ENCODE measurements at regions not wholly inside any gene's neighbourhood (a gene's known extent, or its start where the extent isn't known, plus 50 kb on each side); places are given as distances from the start of the nearest gene placed in this dataset.

- no peaks in the 10 kb centered on the region for H3K36me3 ChIP-seq
- WGBS, 2 donors: 77 to 85% methylated on average over 2 to 5 of the region's 6 CpGs
These were observed 91.1 kb upstream of the PRSS58 start for GRCh38 chr7:142348921-142349405.

GRCh38 chr7:142348100-142348499 is 90.2 kb upstream of the PRSS58 start:
- 62 to 83% methylated on average over 3 of the region's 3 CpGs for WGBS, 2 donors
- Histone ChIP-seq H3K9me3 (no peaks in the 10 kb centered on the region), H3K27ac (no peak overlapping the region), H3K4me1 (no peaks in the 10 kb centered on the region), H3K27me3 (no peaks in the 10 kb centered on the region), H3K36me3 (no peaks in the 10 kb centered on the region), H3K4me3 (no peak overlapping the region)
- DNase-seq (no peak), ATAC-seq (ENCODE audit: low FRiP score in 2 of 2) (no peak)
- TF ChIP-seq POLR2A (IDR thresholded peaks at IDR 0.05) (no peak), POLR2AphosphoS5 (IDR thresholded peaks at IDR 0.05) (no peak)

More at GRCh38 chr7:142348921-142349405, 91.1 kb upstream of the PRSS58 start:
- no peak for ATAC-seq (ENCODE audit: low FRiP score in 2 of 2)
- no peak for DNase-seq
- Histone ChIP-seq H3K4me3 (no peak overlapping the region), H3K9me3 (no peaks in the 10 kb centered on the region), H3K27ac (no peak overlapping the region), H3K27me3 (no peaks in the 10 kb centered on the region), H3K4me1 (no peaks in the 10 kb centered on the region)
- TF ChIP-seq POLR2AphosphoS5 (IDR thresholded peaks at IDR 0.05) (no peak), EP300 (IDR thresholded peaks at IDR 0.05) (no peak), POLR2A (IDR thresholded peaks at IDR 0.05) (no peak), CTCF (IDR thresholded peaks at IDR 0.05) (no peak)

GRCh38 chr7:142347091-142347490 is 89.2 kb upstream of the PRSS58 start:
- 60 to 82% methylated on average over 3 of the region's 3 CpGs for WGBS, 2 donors
- Histone ChIP-seq H3K4me3 (no peak overlapping the region), H3K9me3 (no peaks in the 10 kb centered on the region), H3K27me3 (no peaks in the 10 kb centered on the region), H3K36me3 (no peaks in the 10 kb centered on the region), H3K4me1 (no peaks in the 10 kb centered on the region), H3K27ac (no peak overlapping the region)
- no peak for DNase-seq
- no peak for ATAC-seq (ENCODE audit: low FRiP score in 2 of 2)
- TF ChIP-seq POLR2A (IDR thresholded peaks at IDR 0.05): no peak
- no peak for TF ChIP-seq POLR2AphosphoS5 (IDR thresholded peaks at IDR 0.05)
- no peak for TF ChIP-seq CTCF (IDR thresholded peaks at IDR 0.05)
- no peak for TF ChIP-seq EP300 (IDR thresholded peaks at IDR 0.05)

- no peaks in the 10 kb centered on the region for H3K9me3 ChIP-seq
- no peaks in the 10 kb centered on the region for H3K27me3 ChIP-seq
- DNase-seq: no peak
- no peak overlapping the region for H3K27ac ChIP-seq
- TF ChIP-seq EP300 (IDR thresholded peaks at IDR 0.05) (no peak), POLR2A (IDR thresholded peaks at IDR 0.05) (no peak), CTCF (IDR thresholded peaks at IDR 0.05) (no peak), POLR2AphosphoS5 (IDR thresholded peaks at IDR 0.05) (no peak)
- H3K4me1 ChIP-seq: no peaks in the 10 kb centered on the region
- no peaks in the 10 kb centered on the region for H3K36me3 ChIP-seq
- 35 to 48% methylated on average over 3 to 5 of the region's 5 CpGs for WGBS, 2 donors
- no peak for ATAC-seq (ENCODE audit: low FRiP score in 2 of 2)
- no peak overlapping the region for H3K4me3 ChIP-seq
These were observed 88.0 kb upstream of the PRSS58 start for GRCh38 chr7:142345811-142346210.

GRCh38 chr7:142338633-142339501 is 81.0 kb upstream of the PRSS58 start:
- no peak overlapping the region for H3K4me3 ChIP-seq
- no peaks in the 10 kb centered on the region for H3K36me3 ChIP-seq
- H3K27ac ChIP-seq: no peak overlapping the region
- TF ChIP-seq POLR2AphosphoS5 (IDR thresholded peaks at IDR 0.05) (no peak), POLR2A (IDR thresholded peaks at IDR 0.05) (no peak), EP300 (IDR thresholded peaks at IDR 0.05) (no peak), CTCF (IDR thresholded peaks at IDR 0.05) (no peak)
- ATAC-seq (ENCODE audit: low FRiP score in 2 of 2): no peak
- H3K27me3 ChIP-seq: no peaks in the 10 kb centered on the region
- H3K4me1 ChIP-seq: no peaks in the 10 kb centered on the region
- WGBS, 2 donors: 55 to 61% methylated on average over 6 of the region's 6 CpGs
- DNase-seq: no peak
- no peaks in the 10 kb centered on the region for H3K9me3 ChIP-seq

All from upper lobe of left lung (tissue), 6 donors.